ENCODE measurements at regions not wholly inside any gene's neighbourhood (a gene's known extent, or its start where the extent isn't known, plus 50 kb on each side); places are given as distances from the start of the nearest gene placed in this dataset.

DNA sequence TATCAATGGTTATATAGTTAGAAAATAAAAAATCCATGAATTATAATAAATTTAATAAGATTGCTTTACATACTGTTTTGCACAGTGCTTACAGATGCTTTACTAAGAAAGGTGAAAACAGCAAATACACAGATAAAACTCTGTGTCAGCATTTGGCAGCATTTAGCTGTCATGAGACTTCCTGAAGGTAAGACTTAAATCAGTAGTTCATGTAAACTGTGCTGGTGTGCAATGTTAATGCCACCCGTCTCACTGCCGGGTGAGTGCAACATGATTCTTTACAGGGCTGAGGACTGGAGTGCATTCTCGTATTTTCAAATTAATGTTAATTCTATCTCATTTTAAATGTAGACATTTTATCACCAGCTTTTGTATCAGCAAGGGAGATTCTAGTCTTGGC, 326.2 kb upstream of the POT1 start:
- no peaks in the 10 kb centered on the region for H3K36me3 ChIP-seq (ENCODE audit: low read depth, missing control alignments)
- no peaks in the 10 kb centered on the region for H3K9me3 ChIP-seq
- H3K4me3 ChIP-seq = no peak overlapping the region
- H3K27ac ChIP-seq = no peak overlapping the region
- intact Hi-C loops (cut with DNase I; ENCODE audit: low total_unique reads) = no loop called here
- H3K4me1 ChIP-seq = no peaks in the 10 kb centered on the region
- no peaks in the 10 kb centered on the region for H3K27me3 ChIP-seq
- DNase-seq = no peak
- TF ChIP-seq CTCF (IDR thresholded peaks at IDR 0.05) (no peak), POLR2A (IDR thresholded peaks at IDR 0.05) (no peak)
- WGBS, 2 donors = 65 to 78% methylated on average over 3 of the region's 3 CpGs

DNA sequence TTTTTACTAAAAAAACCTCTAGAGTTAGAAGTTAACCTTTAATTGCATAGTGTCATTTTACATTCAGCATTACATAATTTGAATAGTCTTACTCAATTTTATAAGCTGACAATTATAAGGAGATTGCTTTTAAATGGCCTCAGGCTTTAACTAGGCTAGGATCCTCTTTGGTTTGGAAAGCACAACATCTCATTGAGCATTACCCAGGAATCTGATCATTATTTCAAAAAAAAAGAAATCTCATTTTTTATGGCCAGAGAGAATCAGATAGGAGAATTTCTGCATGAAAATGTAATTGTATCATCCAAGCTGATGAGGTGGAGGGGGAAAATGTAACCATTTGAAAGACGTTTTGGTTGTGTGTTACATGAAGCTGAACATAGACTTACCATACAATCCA, 324.9 kb upstream of the POT1 start:
- Histone ChIP-seq H3K27ac (no peak overlapping the region), H3K36me3 (ENCODE audit: low read depth, missing control alignments) (no peaks in the 10 kb centered on the region), H3K4me1 (no peaks in the 10 kb centered on the region), H3K27me3 (no peaks in the 10 kb centered on the region), H3K4me3 (no peak overlapping the region), H3K9me3 (no peaks in the 10 kb centered on the region)
- WGBS, 2 donors = 57 to 70% methylated on average over 1 of the region's 1 CpG
- TF ChIP-seq CTCF (IDR thresholded peaks at IDR 0.05) (no peak), POLR2A (IDR thresholded peaks at IDR 0.05) (no peak)
- DNase-seq = no peak
- intact Hi-C loops (cut with DNase I; ENCODE audit: low total_unique reads) = no loop called here

DNA sequence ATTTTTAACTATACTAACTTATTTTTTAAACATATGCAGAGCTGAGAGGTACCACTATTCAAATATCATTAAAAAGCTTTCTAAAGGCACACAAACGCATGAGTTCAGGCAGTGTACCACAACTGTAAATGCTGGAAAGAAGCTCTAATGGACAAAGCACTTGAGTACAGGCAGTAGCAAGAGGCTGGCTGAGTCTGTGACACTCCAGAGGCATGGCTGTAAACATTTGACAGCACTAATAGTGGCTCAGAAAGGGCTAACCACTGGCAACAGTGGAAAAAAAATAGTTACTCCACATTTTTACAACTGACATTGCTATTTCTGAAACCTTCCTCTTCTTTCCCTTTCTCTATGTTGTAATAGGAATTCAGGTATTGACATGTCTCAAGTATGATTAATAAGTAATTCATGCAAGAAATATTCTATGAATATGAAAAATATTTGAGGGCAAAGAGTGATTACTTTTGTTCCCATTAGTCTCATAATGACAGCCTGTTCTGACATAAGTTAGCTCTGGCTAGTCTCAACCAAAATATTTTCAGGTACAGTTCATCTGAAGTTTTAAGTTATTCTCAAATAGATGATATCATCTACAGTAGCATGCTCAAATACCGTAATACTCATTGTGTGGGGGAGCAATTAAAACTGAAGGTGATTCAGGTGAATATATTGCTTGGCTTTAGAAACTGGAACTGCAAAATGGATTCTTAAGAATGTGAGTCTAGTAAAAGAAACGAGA, 324.0 kb upstream of the POT1 start:
- H3K36me3 ChIP-seq (ENCODE audit: low read depth, missing control alignments) = no peaks in the 10 kb centered on the region
- intact Hi-C loops (cut with DNase I; ENCODE audit: low total_unique reads) = no loop called here
- H3K9me3 ChIP-seq = no peaks in the 10 kb centered on the region
- no peaks in the 10 kb centered on the region for H3K27me3 ChIP-seq
- no peaks in the 10 kb centered on the region for H3K4me1 ChIP-seq
- WGBS, 2 donors = 79 to 86% methylated on average over 3 of the region's 3 CpGs
- TF ChIP-seq CTCF (IDR thresholded peaks at IDR 0.05) (no peak), POLR2A (IDR thresholded peaks at IDR 0.05) (no peak)
- H3K4me3 ChIP-seq = no peak overlapping the region
- DNase-seq = no peak
- no peak overlapping the region for H3K27ac ChIP-seq

- Histone ChIP-seq H3K27me3 (no peaks in the 10 kb centered on the region), H3K27ac (no peak overlapping the region), H3K4me1 (no peaks in the 10 kb centered on the region), H3K9me3 (no peaks in the 10 kb centered on the region), H3K4me3 (no peak overlapping the region), H3K36me3 (ENCODE audit: low read depth, missing control alignments) (no peaks in the 10 kb centered on the region)
- WGBS, 2 donors = 76 to 95% methylated on average over 1 of the region's 1 CpG
- no peak for TF ChIP-seq CTCF (IDR thresholded peaks at IDR 0.05)
- no peak for TF ChIP-seq POLR2A (IDR thresholded peaks at IDR 0.05)
- DNase-seq = no peak
- intact Hi-C loops (cut with DNase I; ENCODE audit: low total_unique reads) = no loop called here
Observed at GRCh38 chr7:125247514-125248098, 318.0 kb upstream of the POT1 start.

GRCh38 chr7:125246706-125247105, 317.1 kb upstream of the POT1 start:
- no peaks in the 10 kb centered on the region for H3K4me1 ChIP-seq
- WGBS, 2 donors = 73 to 75% methylated on average over 1 of the region's 1 CpG
- H3K27ac ChIP-seq = no peak overlapping the region
- H3K36me3 ChIP-seq (ENCODE audit: low read depth, missing control alignments) = no peaks in the 10 kb centered on the region
- no peaks in the 10 kb centered on the region for H3K9me3 ChIP-seq
- no peak for DNase-seq
- intact Hi-C loops (cut with DNase I; ENCODE audit: low total_unique reads) = no loop called here
- no peak overlapping the region for H3K4me3 ChIP-seq
- TF ChIP-seq POLR2A (IDR thresholded peaks at IDR 0.05) (no peak), CTCF (IDR thresholded peaks at IDR 0.05) (no peak)
- H3K27me3 ChIP-seq = no peaks in the 10 kb centered on the region

Data from testis (tissue), 2 donors.